ENCODE measurements at regions not wholly inside any gene's neighbourhood (a gene's known extent, or its start where the extent isn't known, plus 50 kb on each side); places are given as distances from the start of the nearest gene placed in this dataset.
"Not testable (repeated sequence)": the region's sequence is repeated elsewhere in the genome, so short reads cannot be mapped to it uniquely, and the experiment has no call there.

DNA sequence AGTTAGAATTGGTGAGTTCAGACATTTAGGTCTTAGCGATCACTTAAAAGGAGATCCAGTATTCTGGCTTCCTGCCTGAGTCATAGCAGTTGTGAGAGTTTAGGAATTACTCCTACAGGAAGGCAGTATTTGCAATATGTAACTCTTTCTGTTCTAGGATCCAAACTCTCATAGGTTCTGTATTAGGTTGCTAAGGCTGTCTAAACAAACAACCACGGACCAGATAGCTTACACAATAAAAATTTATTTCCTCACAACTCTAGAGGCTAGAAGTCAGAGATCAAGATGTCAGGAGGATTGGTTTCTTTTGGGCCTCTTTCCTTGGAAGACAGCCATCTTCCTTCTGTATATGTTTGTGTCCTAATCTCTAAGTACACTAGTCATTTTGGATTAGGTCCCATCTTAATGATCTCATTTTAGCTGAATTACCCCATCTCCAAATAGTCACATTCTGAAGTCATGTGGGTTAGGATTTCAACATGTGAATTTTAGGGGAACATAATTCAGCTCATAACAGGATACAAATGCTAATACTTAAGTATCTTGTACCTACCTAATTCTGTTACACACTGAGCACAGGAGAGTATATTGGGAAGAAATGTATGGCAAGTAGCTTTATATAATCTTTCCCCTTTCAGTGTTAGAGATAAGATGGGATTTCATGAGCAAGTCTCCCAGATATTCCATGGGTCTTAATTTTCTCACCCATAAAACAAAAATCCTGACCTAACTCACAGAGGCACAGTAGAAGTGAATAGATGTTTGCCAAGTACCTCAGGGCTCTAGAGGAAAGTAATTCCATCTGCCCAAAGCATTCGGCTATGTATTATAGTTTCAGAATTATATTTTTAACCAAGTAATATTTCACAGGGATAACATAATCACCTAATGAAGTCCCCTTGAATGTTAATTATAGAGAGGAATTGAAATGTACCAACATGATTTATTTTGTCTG lies 144.4 kb downstream of the PTBP2 start:
- DNase-seq, result no peak

- DNase-seq, result no peak
Observed at GRCh38 chr1:96872757-96873156, 151.2 kb downstream of the PTBP2 start.

DNA sequence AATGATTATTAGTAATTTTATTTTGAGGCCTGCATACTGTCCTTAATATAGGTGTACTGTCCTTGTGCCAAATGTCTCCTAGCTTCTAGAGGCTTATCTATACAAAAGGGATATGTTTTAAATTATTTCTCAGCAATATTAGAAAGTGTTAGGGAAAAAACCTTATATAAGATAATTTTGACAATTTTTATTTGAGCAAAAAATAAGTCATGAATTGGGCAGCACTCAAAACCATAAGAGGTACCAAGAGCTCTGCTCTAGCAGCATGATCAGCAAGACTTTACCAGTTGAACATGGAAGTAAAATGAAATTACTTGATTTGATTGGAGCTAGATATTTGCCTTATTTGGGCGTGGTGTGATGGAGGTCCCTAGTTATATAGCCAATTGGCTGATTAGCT lies 157.1 kb downstream of the PTBP2 start:
- DNase-seq, result no peak

- no peak for DNase-seq
Observed at GRCh38 chr1:96880626-96881025, 159.0 kb downstream of the PTBP2 start.

GRCh38 chr1:96882096-96882495 lies 160.5 kb downstream of the PTBP2 start:
- DNase-seq, result no peak

GRCh38 chr1:96886474-96886873 lies 164.9 kb downstream of the PTBP2 start:
- DNase-seq, result no peak

GRCh38 chr1:96887501-96887900 lies 165.9 kb downstream of the PTBP2 start:
- DNase-seq, result no peak

GRCh38 chr1:96901783-96902363 lies 180.3 kb downstream of the PTBP2 start:
- DNase-seq, result no peak

DNA sequence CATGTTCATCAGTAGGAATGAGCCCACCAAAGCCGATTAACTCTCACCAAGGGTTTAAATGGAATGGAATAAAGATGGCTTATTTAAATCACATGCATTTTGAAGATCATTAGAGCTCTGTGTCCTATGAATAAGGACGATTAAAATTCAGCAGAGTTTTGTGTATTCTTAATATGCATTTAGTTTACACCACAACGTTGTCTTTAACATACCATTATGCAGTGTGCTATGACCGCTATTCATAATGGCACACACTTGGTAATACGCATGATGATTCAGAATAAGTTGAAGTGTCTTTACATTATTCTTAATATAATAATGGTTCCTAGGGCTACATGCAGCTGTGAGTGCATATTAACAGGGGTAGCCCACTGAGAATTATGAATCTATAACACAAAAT lies 190.7 kb downstream of the PTBP2 start:
- DNase-seq, result no peak

GRCh38 chr1:96915701-96916100 lies 194.1 kb downstream of the PTBP2 start:
- DNase-seq, result not testable (repeated sequence)

DNA sequence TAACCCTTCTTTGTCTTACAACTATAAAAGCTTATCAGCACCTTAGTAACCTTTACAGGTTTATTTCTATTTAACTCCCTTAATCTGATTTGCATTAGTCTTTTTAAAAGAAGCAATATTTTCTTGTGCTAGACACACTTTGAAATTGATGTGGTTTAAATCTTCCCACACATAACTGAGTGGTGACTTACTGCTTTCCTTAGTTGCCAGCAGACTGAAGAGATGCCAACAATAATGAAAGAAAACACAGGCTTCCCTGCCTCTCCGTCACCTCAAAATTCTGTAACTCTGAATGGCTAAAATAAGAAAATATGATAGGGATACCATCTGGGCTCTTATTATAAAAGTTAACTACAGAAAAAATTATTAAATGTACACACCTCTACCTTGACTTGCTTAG lies 196.8 kb downstream of the PTBP2 start:
- no peak for DNase-seq

GRCh38 chr1:96922181-96922580 lies 200.6 kb downstream of the PTBP2 start:
- no peak for DNase-seq

- DNase-seq, result no peak
Observed at GRCh38 chr1:96923753-96924152, 202.2 kb downstream of the PTBP2 start.

DNA sequence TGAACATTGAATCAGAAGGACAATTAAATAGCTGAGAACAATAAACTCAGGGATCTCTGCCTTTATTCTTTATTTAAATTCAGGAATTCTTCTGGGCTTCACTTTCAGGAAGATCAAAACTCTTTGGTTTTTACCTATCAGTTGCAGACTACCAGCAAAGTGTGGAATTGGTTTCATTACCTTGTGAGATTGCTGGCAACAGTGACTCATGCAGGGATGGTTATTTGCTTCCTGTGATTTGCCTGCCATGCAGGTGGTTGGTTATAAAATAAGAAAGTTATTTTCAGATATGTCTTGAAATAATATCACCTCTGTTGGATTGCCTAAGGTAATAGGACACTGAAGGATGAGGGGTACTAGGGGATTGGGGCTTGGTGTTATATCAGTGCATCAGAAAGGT lies 204.6 kb downstream of the PTBP2 start:
- no peak for DNase-seq

DNA sequence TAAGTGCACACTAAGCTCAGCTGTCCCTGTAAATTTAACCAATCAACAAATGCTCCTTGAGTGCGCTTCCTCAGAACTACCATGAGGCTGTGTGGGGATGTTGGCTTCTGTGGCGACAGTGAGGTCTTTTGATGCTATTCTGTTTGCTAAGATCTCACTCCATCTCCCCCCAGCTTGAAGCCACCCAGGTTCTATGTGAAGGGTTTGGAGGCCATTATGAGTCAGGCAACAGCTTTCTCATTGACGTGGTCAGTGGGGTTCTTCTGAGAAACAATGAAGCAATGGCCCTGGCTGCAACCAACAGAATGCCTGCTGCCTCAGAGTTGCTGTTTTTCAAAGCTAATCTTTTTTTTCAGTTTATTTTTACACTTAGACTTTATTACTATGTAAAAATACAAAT lies 205.5 kb downstream of the PTBP2 start:
- no peak for DNase-seq

DNA sequence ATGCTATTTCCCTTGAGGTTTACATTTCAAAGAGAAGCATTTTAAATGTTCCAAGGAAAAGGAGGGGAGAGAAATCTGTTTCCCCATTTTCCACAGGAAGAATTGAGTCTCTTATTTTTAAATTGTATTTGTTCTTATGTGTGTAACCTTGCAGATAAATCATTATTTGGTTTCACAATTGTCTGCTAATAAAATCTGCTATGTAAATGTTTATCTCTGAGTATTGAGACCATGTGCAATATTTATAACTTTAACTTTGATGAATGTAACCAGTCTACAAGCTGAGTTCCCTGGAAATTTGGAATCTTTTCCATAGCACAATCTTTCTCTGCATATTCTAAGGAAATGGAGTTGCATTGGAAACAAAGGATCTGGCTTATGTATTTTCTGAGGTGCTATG lies 209.6 kb downstream of the PTBP2 start:
- no peak for DNase-seq

DNA sequence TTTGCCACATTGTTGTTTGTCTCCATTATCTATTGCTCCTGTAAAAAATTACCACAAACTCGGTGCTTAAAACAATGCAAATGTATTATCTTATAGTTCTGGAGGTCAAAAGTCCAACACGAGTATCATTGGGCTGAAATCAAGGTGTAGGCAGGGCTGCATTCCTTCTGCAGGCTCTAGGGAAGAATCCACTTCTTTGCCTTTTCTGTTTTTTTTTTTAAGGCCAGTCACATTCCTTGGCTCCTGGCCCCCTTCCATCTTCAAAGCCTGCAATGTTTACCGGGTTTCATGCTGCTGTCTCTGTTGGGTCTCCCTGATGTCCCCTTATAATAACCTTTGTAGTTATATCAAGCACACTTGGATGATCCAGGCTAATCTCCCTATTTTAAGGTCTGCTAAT lies 212.7 kb downstream of the PTBP2 start:
- no peak for DNase-seq

GRCh38 chr1:96944432-96945092 lies 223.0 kb downstream of the PTBP2 start:
- DNase-seq, result no peak

- DNase-seq, result no peak
Observed at GRCh38 chr1:96945509-96946084, 224.0 kb downstream of the PTBP2 start.

- no peak for DNase-seq
Observed at GRCh38 chr1:96955307-96956012, 233.9 kb downstream of the PTBP2 start.

- no peak for DNase-seq
Observed at GRCh38 chr1:96962216-96962615, 240.6 kb downstream of the PTBP2 start.

DNA sequence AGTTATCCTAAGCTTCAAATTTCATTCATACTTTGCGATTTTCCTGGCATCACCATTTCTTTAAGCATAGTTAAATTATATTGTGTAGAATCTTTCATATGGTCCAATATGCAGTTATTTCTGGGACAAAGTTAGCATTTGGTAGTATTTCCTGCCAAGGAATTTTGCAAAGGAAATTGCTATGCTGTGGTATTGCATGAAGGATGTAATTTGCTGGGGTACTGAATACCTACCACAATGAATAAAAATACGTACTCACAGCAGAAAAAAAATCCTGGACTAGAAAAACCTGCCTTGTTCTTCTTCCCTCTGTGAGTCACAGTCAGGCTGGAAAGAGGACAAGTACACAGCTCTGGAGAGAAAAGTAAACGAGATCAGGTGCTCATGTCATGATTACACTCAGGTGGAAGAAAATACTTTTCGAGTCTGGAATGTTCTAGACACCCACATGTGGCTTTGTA lies 241.2 kb downstream of the PTBP2 start:
- no peak for DNase-seq

- no peak for DNase-seq
Observed at GRCh38 chr1:96964761-96965160, 243.2 kb downstream of the PTBP2 start.
